ENCODE measurements at regions not wholly inside any gene's neighbourhood (a gene's known extent, or its start where the extent isn't known, plus 50 kb on each side); places are given as distances from the start of the nearest gene placed in this dataset.

DNA sequence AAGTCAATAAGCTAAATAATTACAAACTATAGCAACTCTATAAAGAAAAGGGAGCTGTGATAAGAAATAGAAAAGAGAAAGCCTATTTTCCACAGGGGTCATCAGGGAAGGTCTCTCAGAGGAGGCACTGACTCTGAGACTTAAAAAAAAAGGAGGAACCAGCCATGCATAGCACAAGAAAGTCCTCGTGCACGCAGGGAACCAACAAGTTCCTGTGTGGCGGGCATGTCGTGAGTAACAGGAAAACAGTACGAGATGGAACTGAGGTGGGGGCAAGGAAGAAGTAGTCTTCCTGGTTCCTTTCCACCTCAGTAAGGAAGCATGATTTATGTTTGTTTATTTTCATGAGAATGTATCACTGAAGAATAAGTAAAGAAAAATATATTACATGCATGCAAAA lies 367.0 kb upstream of the TMEM132C start:
- TF ChIP-seq, protein P1, sequence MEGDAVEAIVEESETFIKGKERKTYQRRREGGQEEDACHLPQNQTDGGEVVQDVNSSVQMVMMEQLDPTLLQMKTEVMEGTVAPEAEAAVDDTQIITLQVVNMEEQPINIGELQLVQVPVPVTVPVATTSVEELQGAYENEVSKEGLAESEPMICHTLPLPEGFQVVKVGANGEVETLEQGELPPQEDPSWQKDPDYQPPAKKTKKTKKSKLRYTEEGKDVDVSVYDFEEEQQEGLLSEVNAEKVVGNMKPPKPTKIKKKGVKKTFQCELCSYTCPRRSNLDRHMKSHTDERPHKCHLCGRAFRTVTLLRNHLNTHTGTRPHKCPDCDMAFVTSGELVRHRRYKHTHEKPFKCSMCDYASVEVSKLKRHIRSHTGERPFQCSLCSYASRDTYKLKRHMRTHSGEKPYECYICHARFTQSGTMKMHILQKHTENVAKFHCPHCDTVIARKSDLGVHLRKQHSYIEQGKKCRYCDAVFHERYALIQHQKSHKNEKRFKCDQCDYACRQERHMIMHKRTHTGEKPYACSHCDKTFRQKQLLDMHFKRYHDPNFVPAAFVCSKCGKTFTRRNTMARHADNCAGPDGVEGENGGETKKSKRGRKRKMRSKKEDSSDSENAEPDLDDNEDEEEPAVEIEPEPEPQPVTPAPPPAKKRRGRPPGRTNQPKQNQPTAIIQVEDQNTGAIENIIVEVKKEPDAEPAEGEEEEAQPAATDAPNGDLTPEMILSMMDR (IDR thresholded peaks at IDR 0.05 in 4 of 5, conservative IDR thresholded peaks at IDR 0.05 in 1 of 5) = no peak
- TF ChIP-seq POLR2A (IDR thresholded peaks at IDR 0.05) = no peak

Measured in gastrocnemius medialis (tissue), 4 donors.